Astrocyte (in vitro differentiated cells and primary cell): ENCODE measurements at regions not wholly inside any gene's neighbourhood (a gene's known extent, or its start where the extent isn't known, plus 50 kb on each side); places are given as distances from the start of the nearest gene placed in this dataset.

Source experiments
- DNase-seq: peaks from one replicate; pipeline ENCODE4 v3.0.0-alpha.2; 2010; ENCODE audit warnings: low read depth
- FAIRE-seq: peaks from 2 replicates; lab custom pipeline; 2011; peaks lifted over from hg19 to GRCh38; lab: Jason Lieb, UNC
- H2AFZ ChIP-seq: 2 replicates; pipeline ENCODE4 v1.6.0; 2012; ENCODE audit warnings: low read depth, low read length, inconsistent platforms
- H3K27ac ChIP-seq: 2 replicates; pipeline ENCODE4 v1.5.1; 2011; ENCODE audit warnings: low read depth, low read length, inconsistent platforms
- H3K27me3 ChIP-seq: 2 replicates; pipeline ENCODE4 v1.6.0; 2011; ENCODE audit warnings: low read length, inconsistent platforms; ENCODE audit not compliant: insufficient read depth
- H3K36me3 ChIP-seq: 2 replicates; pipeline ENCODE4 v1.5.1; 2011; ENCODE audit warnings: low read length, inconsistent platforms; ENCODE audit not compliant: insufficient read depth
- H3K4me1 ChIP-seq: 2 replicates; pipeline ENCODE4 v1.5.1; 2011; ENCODE audit warnings: low read length, inconsistent platforms; ENCODE audit not compliant: insufficient read depth
- H3K4me2 ChIP-seq: 2 replicates; pipeline ENCODE4 v1.6.0; 2012; ENCODE audit warnings: low read length, inconsistent platforms
- H3K4me3 ChIP-seq: 2 replicates; pipeline ENCODE4 v1.5.1; 2011; ENCODE audit warnings: low read depth, mild to moderate bottlenecking, low read length, inconsistent platforms; ENCODE audit not compliant: insufficient read depth
- H3K79me2 ChIP-seq: 2 replicates; pipeline ENCODE4 v1.6.0; 2012; ENCODE audit warnings: mild to moderate bottlenecking, low read length, inconsistent platforms; ENCODE audit not compliant: insufficient read depth
- H3K9ac ChIP-seq: 2 replicates; pipeline ENCODE4 v1.6.0; 2012; ENCODE audit warnings: mild to moderate bottlenecking, low read length, inconsistent platforms
- H3K9me3 ChIP-seq: 2 replicates; pipeline ENCODE4 v1.5.1; 2012; ENCODE audit warnings: low read depth, mild to moderate bottlenecking, low read length, inconsistent platforms; ENCODE audit not compliant: insufficient read depth
- H4K20me1 ChIP-seq: 2 replicates; pipeline ENCODE4 v1.6.0; 2012; ENCODE audit warnings: low read length, inconsistent platforms; ENCODE audit not compliant: insufficient read depth
- H3K27ac Mint-ChIP-seq: one replicate; pipeline ENCODE4 v1.8.0; 2021; ENCODE audit warnings: mild to moderate bottlenecking, mixed read lengths; ENCODE audit not compliant: unreplicated experiment
- H3K27me3 Mint-ChIP-seq: one replicate; pipeline ENCODE4 v1.8.0; 2021; ENCODE audit warnings: low read depth, mixed read lengths; ENCODE audit not compliant: unreplicated experiment
- H3K36me3 Mint-ChIP-seq: one replicate; pipeline ENCODE4 v1.8.0; 2021; ENCODE audit warnings: low read depth, mixed read lengths; ENCODE audit not compliant: unreplicated experiment
- H3K4me1 Mint-ChIP-seq: one replicate; pipeline ENCODE4 v1.8.0; 2021; ENCODE audit warnings: low read depth, mixed read lengths; ENCODE audit not compliant: unreplicated experiment
- H3K4me3 Mint-ChIP-seq: one replicate; pipeline ENCODE4 v1.8.0; 2021; ENCODE audit warnings: mild to moderate bottlenecking, moderate library complexity, mixed read lengths; ENCODE audit not compliant: unreplicated experiment
- H3K9me3 Mint-ChIP-seq: one replicate; pipeline ENCODE4 v1.8.0; 2021; ENCODE audit warnings: mild to moderate bottlenecking, mixed read lengths; ENCODE audit not compliant: unreplicated experiment
- CTCF ChIP-seq: IDR thresholded peaks from 2 replicates; pipeline ENCODE4 v1.5.1; 2011; ENCODE audit warnings: low read depth, mild to moderate bottlenecking, inconsistent platforms, low read length, moderate library complexity; ENCODE audit not compliant: insufficient read depth
- EZH2 ChIP-seq: IDR thresholded peaks from 2 replicates; pipeline ENCODE4 v1.6.1; 2012; ENCODE audit warnings: mild to moderate bottlenecking, low read length, inconsistent platforms; ENCODE audit not compliant: insufficient read depth

DNA sequence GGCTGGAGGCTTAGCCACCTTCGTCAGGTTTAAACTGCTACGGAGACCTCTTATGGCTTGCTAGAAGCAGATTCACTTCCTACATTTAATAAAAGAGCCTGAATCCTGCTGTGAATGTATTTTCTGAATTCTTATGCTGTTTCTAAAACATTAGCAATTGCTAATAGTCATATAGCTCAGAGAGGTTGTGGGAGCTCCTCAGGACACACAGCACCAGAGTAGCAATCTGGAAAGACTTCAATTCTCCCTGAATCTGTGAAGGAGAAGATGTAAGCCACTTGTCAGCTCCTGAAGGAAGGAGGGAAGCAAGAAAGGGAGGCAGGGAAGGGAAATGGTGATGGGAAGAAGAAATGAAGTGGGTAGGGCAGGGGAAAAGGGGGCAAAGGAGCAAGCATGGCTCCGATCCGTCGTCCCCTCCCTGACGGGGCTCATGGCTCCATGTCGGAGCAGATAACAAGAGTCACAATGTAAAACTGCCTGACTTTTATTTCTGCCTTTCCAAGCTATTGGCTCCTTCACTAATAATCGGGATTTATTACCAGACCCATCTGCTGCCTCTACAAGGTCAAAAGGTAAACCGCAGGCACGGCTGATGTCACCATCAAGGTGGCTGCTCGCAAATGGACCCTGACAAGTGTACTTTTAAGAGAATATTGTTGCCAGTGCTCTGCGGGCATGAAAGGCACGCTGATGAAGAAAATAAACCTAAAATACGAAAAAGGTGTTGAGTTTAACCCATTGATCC, 656.0 kb upstream of the SALL3 start:
- no peak for TF ChIP-seq EZH2
- no peak for TF ChIP-seq CTCF
- no peak overlapping the region for H2AFZ ChIP-seq
- no peak overlapping the region for H3K9ac ChIP-seq
- Mint-ChIP-seq H3K4me1 (no peaks in the 10 kb centered on the region), H3K9me3 (peaks cover 18% of the 10 kb centered on the region), H3K27ac (no peak overlapping the region), H3K4me3 (no peak overlapping the region), H3K36me3 (no peaks in the 10 kb centered on the region), H3K27me3 (no peaks in the 10 kb centered on the region)
- H3K4me2 ChIP-seq: no peak overlapping the region
- H3K36me3 ChIP-seq: no peaks in the 10 kb centered on the region
- H3K9me3 ChIP-seq: peaks cover 11% of the 10 kb centered on the region
- no peaks in the 10 kb centered on the region for H3K27me3 ChIP-seq
- H3K79me2 ChIP-seq: no peaks in the 10 kb centered on the region
- H3K27ac ChIP-seq: no peak overlapping the region
- no peak for DNase-seq
- H3K4me3 ChIP-seq: no peak overlapping the region
- FAIRE-seq: no peak
- H4K20me1 ChIP-seq: no peaks in the 10 kb centered on the region
- no peaks in the 10 kb centered on the region for H3K4me1 ChIP-seq

- no peaks in the 10 kb centered on the region for H3K27me3 Mint-ChIP-seq
- no peak overlapping the region for H3K27ac Mint-ChIP-seq
- TF ChIP-seq CTCF (no peak), EZH2 (no peak)
- Histone ChIP-seq H3K9me3 (peaks cover 11% of the 10 kb centered on the region), H3K4me1 (no peaks in the 10 kb centered on the region), H2AFZ (no peak overlapping the region), H3K9ac (no peak overlapping the region), H3K4me3 (no peak overlapping the region), H3K4me2 (no peak overlapping the region), H3K27me3 (no peaks in the 10 kb centered on the region), H3K27ac (no peak overlapping the region), H3K36me3 (no peaks in the 10 kb centered on the region), H3K79me2 (no peaks in the 10 kb centered on the region), H4K20me1 (no peaks in the 10 kb centered on the region)
- no peaks in the 10 kb centered on the region for H3K4me1 Mint-ChIP-seq
- no peak for FAIRE-seq
- no peaks in the 10 kb centered on the region for H3K36me3 Mint-ChIP-seq
- peaks cover 17% of the 10 kb centered on the region for H3K9me3 Mint-ChIP-seq
- DNase-seq: no peak
- H3K4me3 Mint-ChIP-seq: no peak overlapping the region
Measured at GRCh38 chr18:78327643-78328042, 652.0 kb upstream of the SALL3 start.

DNA sequence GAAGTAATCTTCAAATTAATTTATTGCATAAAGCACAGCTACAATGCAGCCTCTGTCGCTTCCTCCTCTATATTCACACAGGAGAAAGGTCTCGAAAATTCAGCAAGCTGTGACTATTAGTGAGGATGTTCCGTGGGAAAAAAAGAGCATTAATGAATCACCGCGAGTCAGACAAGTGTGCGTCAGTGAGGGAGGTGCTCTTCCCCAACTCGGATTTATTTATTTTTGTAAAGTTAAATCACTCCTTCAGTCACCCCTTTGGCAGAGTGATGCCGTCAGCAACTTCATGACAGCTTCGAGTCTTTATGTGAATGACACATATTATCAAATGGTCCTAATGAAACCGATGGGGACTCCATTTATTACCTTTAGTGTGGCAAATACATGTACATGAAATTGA, 648.9 kb upstream of the SALL3 start:
- DNase-seq: no peak
- Mint-ChIP-seq H3K4me3 (no peak overlapping the region), H3K27me3 (no peaks in the 10 kb centered on the region)

More for the DNA sequence above, 648.9 kb upstream of the SALL3 start:
- Mint-ChIP-seq H3K36me3 (no peaks in the 10 kb centered on the region), H3K27ac (no peak overlapping the region), H3K4me1 (no peaks in the 10 kb centered on the region), H3K9me3 (peaks cover 14% of the 10 kb centered on the region)
- Histone ChIP-seq H3K27me3 (no peaks in the 10 kb centered on the region), H3K79me2 (no peaks in the 10 kb centered on the region), H3K9ac (no peak overlapping the region), H4K20me1 (no peaks in the 10 kb centered on the region), H3K36me3 (no peaks in the 10 kb centered on the region), H3K9me3 (peaks cover 4% of the 10 kb centered on the region), H3K4me3 (no peak overlapping the region), H2AFZ (no peak overlapping the region), H3K4me1 (no peaks in the 10 kb centered on the region), H3K4me2 (no peak overlapping the region), H3K27ac (no peak overlapping the region)
- no peak for TF ChIP-seq CTCF
- TF ChIP-seq EZH2: no peak
- no peak for FAIRE-seq
